ENCODE measurements at regions not wholly inside any gene's neighbourhood (a gene's known extent, or its start where the extent isn't known, plus 50 kb on each side); places are given as distances from the start of the nearest gene placed in this dataset.
A peak's percentile ranks its signal among the peaks of the same experiment; 100 is the strongest.

DNA sequence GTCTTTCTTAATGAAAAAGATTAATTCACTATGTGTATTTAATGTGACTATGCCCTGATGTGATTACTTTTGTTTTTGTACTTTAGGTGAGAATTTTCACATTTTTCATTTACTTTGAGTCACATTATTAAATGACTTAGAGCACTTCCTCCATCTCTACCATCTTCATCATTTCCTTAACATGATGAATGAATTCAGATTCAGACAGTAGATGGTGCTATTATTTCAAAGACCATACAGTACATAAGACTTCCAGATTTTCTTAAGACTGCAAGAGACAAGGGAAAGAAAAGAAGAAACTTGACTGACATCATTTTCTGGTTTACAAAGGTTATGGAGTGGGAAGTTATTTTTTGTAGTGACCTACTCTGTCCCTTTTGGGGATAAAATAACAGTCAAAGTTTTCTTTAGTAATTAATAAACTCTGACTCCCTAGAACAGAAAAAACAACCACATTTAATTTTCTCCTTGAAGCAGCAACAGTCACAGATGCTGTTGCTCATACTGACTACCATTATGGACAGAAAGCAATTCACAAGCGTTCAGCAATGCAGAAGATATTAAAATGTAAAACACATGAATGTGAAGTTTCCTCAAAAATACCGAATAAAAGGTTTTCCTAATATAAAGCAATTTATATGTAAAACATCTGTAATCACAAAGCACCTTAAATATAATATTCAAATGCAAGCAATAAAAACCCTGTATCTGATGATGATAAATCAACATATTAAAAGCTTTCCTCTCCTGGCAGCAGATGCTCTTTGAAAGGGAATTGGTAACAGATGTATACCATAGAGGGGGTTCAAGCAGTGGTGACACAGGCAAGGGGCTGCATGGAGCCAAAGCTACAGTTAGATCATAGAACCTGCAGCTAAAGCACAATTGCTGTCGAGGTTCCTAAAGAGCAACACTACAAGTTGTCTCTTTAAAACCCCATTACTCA, 1010.9 kb upstream of the NXPH2 start:
- TF ChIP-seq, protein P1, sequence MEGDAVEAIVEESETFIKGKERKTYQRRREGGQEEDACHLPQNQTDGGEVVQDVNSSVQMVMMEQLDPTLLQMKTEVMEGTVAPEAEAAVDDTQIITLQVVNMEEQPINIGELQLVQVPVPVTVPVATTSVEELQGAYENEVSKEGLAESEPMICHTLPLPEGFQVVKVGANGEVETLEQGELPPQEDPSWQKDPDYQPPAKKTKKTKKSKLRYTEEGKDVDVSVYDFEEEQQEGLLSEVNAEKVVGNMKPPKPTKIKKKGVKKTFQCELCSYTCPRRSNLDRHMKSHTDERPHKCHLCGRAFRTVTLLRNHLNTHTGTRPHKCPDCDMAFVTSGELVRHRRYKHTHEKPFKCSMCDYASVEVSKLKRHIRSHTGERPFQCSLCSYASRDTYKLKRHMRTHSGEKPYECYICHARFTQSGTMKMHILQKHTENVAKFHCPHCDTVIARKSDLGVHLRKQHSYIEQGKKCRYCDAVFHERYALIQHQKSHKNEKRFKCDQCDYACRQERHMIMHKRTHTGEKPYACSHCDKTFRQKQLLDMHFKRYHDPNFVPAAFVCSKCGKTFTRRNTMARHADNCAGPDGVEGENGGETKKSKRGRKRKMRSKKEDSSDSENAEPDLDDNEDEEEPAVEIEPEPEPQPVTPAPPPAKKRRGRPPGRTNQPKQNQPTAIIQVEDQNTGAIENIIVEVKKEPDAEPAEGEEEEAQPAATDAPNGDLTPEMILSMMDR (IDR thresholded peaks at IDR 0.05), result peak in 2 of 7 experiments; percentile 12 to 17
- no peak for TF ChIP-seq POLR2A (IDR thresholded peaks at IDR 0.05)
- TF ChIP-seq EP300 (IDR thresholded peaks at IDR 0.05), result no peak
